HTR-8/SVneo (cell line): ENCODE measurements at regions not wholly inside any gene's neighbourhood (a gene's known extent, or its start where the extent isn't known, plus 50 kb on each side); places are given as distances from the start of the nearest gene placed in this dataset.

ENCODE experiments used
- DNase-seq: peaks from one replicate; pipeline ENCODE4 v3.0.0; 2011; ENCODE audit warnings: low spot score, mixed read lengths; ENCODE audit not compliant: insufficient read length
- FAIRE-seq: peaks from 2 replicates; lab custom pipeline; 2011; peaks lifted over from hg19 to GRCh38; lab: Jason Lieb, UNC

DNA sequence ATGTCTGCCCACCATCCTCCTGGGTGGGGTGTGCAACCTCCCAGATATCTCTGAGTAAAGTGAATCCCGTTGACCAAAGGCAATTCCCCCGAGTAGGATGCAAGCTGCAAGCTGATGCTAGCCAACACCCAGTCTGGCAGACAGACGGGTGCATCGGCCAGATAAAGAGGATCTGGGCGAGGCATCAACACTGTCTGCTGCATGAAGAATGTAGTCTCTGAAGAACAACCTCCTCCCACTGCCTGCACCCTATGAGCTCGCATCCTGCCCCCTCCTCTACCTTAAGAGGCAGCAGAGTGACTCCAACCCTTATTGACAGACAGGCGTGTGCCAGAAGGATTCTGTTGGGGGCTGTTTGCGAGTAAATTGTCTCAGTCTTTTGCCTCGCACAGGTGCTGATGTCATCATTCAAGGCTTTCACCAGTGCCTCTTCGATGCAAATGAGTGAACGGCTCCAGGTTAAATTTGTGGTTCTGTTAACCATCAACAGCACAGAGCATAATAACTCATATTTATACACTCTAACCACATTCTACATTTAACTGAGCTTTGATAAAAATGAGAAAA lies 546.9 kb downstream of the BCOR start:
- DNase-seq (no peak), FAIRE-seq (no peak)

DNA sequence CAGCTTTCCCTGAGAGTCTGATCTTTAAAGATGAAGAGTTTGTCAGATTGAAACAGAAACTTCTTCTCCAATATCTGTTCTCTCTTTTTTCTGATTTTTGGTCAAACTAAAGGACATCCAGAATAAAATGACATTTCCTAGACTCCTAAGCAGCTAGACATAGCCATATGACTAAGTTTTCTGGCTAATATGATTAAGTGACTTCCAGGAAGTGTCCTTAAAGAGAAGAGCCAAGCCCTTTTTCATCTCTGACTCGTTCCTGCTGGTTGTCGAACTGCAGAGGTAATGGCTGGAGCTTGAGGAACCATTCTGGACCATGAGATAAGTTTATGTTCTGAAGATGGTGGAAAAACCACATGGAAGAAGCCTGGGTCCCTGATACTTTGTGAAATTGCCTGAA lies 546.0 kb downstream of the BCOR start:
- DNase-seq (no peak), FAIRE-seq (no peak)

- DNase-seq (no peak), FAIRE-seq (no peak)
Measured at GRCh38 chrX:39555431-39555830, 542.3 kb downstream of the BCOR start.

DNA sequence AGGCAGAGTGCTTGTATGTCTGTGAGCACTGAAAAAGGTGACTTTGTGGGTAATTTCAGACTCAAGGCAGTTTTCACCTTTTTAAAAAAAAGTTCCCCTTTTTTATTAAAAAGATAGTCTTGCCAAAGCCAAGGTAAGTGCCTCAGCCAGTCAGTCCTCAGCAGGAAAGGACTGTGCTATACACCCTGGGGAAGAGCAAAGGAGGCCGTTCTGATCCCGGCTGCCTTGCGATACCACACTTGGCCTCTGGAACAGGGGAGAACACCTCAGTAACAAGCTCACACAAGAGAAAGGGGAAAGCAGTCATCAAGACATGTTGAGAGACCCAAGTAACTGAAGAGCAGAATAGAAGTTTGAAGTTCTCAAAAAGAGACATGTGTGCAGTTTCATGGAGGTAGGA lies 541.7 kb downstream of the BCOR start:
- DNase-seq = no peak

GRCh38 chrX:39559229-39559628 lies 538.5 kb downstream of the BCOR start:
- DNase-seq = no peak
- no peak for FAIRE-seq

More for the DNA sequence above, 541.7 kb downstream of the BCOR start:
- FAIRE-seq = no peak

- no peak for FAIRE-seq
- no peak for DNase-seq
Measured at GRCh38 chrX:39560271-39560670, 537.5 kb downstream of the BCOR start.

- FAIRE-seq (no peak), DNase-seq (no peak)
Measured at GRCh38 chrX:39563178-39563577, 534.6 kb downstream of the BCOR start.

DNA sequence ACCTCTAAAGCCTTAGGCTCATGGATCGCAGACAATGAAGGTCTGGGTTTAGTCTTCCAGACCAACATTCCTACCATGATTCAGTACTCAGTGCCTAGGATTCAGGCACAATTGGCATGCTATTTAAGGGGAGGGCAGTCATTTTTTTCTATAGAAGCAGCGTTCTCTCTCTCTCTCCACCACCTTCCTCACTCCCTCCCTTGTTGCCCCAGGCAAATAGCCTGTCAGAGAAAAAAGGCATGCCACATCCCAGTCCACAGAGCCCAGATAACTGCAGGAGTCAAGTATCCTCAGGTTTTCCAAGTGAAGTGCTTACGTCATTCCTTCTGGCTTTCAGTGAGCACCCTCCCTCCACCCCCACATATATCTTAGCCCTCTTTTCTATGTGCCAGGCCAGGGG lies 533.0 kb downstream of the BCOR start:
- FAIRE-seq (no peak), DNase-seq (no peak)

- no peak for DNase-seq
Measured at GRCh38 chrX:39574178-39574577, 523.6 kb downstream of the BCOR start.

GRCh38 chrX:39576041-39576872 lies 521.5 kb downstream of the BCOR start:
- no peak for DNase-seq

More at GRCh38 chrX:39574178-39574577, 523.6 kb downstream of the BCOR start:
- FAIRE-seq = no peak

GRCh38 chrX:39577206-39577984 lies 520.4 kb downstream of the BCOR start:
- FAIRE-seq = no peak
- no peak for DNase-seq

More at GRCh38 chrX:39576041-39576872, 521.5 kb downstream of the BCOR start:
- no peak for FAIRE-seq

- FAIRE-seq = no peak
- no peak for DNase-seq
Measured at GRCh38 chrX:39577985-39578869, 519.5 kb downstream of the BCOR start.

DNA sequence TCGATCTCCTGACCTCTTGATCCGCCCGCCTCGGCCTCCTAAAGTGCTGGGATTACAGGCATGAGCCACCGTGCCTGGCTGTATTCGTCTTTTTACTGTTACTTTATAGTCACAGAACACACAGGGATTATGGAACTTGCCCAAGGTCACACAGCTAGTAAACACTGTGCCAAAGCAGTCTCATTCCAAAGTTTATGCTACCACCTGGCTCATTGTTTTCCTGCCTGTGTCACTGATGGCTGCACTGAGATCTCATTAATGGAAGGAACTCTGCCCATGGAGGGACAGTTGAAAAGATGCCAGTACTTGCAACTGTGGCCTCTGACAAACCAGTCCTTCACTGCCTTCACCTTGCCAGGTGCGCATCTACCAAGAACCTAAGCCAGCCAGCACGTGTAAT lies 517.7 kb downstream of the BCOR start:
- FAIRE-seq = no peak
- no peak for DNase-seq

DNA sequence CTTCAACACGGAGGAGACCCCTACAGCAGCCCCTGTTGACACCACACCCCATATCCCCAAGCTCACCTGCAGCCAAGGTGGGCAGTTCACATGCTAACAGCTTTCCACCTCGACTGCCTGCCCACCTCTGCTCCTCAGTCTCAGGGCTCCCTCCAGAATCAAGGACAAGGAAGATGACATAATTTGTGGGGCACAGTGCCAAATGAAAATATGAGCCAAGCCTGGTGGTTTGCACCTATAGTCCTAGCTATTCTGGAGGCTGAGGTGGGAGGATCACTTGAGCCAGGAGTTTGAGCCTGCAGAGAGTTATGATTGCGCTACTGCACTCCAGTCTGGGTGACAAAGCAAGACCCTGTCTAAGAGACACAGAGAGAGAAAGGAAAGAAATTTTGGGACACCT lies 516.3 kb downstream of the BCOR start:
- FAIRE-seq (no peak), DNase-seq (no peak)

- no peak for FAIRE-seq
- DNase-seq = no peak
Measured at GRCh38 chrX:39582091-39582490, 515.7 kb downstream of the BCOR start.

GRCh38 chrX:39582976-39583375 lies 514.8 kb downstream of the BCOR start:
- no peak for FAIRE-seq

GRCh38 chrX:39585808-39586207 lies 511.9 kb downstream of the BCOR start:
- no peak for DNase-seq

More at GRCh38 chrX:39582976-39583375, 514.8 kb downstream of the BCOR start:
- no peak for DNase-seq

GRCh38 chrX:39586359-39586758 lies 511.4 kb downstream of the BCOR start:
- FAIRE-seq = no peak
- DNase-seq = no peak

More at GRCh38 chrX:39585808-39586207, 511.9 kb downstream of the BCOR start:
- no peak for FAIRE-seq

GRCh38 chrX:39591099-39591498 lies 506.7 kb downstream of the BCOR start:
- FAIRE-seq (no peak), DNase-seq (no peak)

GRCh38 chrX:39592776-39593175 lies 505.0 kb downstream of the BCOR start:
- DNase-seq = no peak

More at GRCh38 chrX:39592776-39593175, 505.0 kb downstream of the BCOR start:
- FAIRE-seq = no peak
